ENCODE measurements at regions not wholly inside any gene's neighbourhood (a gene's known extent, or its start where the extent isn't known, plus 50 kb on each side); places are given as distances from the start of the nearest gene placed in this dataset.

GRCh38 chr13:37947419-37948140, 78.0 kb upstream of the TRPC4 start:
- no peaks in the 10 kb centered on the region for H3K36me3 ChIP-seq
- TF ChIP-seq EP300 (IDR thresholded peaks at IDR 0.05; ENCODE audit: low read depth) (no peak), CTCF (IDR thresholded peaks at IDR 0.05) (no peak), POLR2AphosphoS5 (IDR thresholded peaks at IDR 0.05) (no peak), POLR2A (IDR thresholded peaks at IDR 0.05) (no peak)
- no peaks in the 10 kb centered on the region for H3K4me1 ChIP-seq
- in situ Hi-C loops (cut with MboI; ENCODE audit: low pct_ligation_motif_present in 1 of 4, low pct_unique_long_range_greater_than_20kb in 1 of 4, low sequenced_read_pairs in 3 of 4): no loop called here
- DNase-seq: no peak
- no peaks in the 10 kb centered on the region for H3K27me3 ChIP-seq
- WGBS, 2 donors (ENCODE audit: low coverage in 1 of 2): 86% methylated on average over 5 of the region's 5 CpGs
- no peaks in the 10 kb centered on the region for H3K9me3 ChIP-seq
- H3K4me3 ChIP-seq: no peak overlapping the region
- H3K27ac ChIP-seq: no peak overlapping the region
- intact Hi-C loops (cut with DNase I; ENCODE audit: low total_unique reads): no loop called here

DNA sequence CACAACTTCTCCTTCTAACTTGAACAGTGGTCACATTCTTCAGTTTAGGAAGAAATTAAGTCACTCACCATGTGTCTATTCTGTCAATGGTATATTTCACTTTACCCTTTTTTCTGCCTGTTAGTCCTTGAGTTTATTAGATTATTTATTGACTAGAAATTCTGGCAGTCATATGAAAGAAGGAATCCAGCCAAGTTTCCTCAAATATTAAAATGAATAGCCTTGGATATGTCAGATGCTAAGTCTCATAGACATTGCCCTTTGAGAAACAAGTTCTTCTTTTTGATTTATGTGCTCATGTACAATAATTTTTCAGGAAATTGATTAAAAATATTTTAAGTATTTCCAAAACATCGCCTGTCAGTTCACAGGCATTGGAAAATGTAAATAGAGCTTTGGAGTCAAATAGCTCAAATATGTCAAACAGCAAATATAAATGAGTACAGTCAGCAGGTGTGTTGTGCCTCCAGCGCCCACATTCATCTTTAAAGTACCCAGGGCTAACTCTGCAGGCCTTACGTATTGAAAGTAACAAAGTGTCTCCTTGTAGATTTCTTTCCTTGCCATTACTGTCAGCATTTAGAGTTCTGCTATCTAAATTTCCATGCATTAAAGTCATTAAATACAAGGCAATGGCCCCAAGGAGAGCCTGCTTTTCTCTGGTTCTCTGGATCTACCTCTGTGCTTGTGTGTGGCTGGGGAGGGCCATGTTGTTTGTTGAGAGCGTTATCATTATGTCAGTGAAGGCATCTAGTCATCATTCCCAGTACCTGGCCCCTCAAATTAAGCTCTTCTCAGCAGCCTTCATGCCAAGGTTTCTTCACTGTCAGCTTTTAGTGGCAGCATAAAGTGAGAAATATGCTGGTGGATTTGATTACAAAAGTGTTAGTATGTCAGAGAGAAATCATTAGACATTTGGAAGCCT, 76.3 kb upstream of the TRPC4 start:
- H3K4me3 ChIP-seq: no peak overlapping the region
- no peak for DNase-seq
- WGBS, 2 donors (ENCODE audit: low coverage in 1 of 2): 77 to 78% methylated on average over 3 to 4 of the region's 4 CpGs
- no peaks in the 10 kb centered on the region for H3K27me3 ChIP-seq
- H3K9me3 ChIP-seq: no peaks in the 10 kb centered on the region
- no peaks in the 10 kb centered on the region for H3K36me3 ChIP-seq
- H3K27ac ChIP-seq: no peak overlapping the region
- in situ Hi-C loops (cut with MboI; ENCODE audit: low pct_ligation_motif_present in 1 of 4, low pct_unique_long_range_greater_than_20kb in 1 of 4, low sequenced_read_pairs in 3 of 4): no loop called here
- intact Hi-C loops (cut with DNase I; ENCODE audit: low total_unique reads): no loop called here
- H3K4me1 ChIP-seq: no peaks in the 10 kb centered on the region
- TF ChIP-seq CTCF (IDR thresholded peaks at IDR 0.05): no peak
- TF ChIP-seq POLR2AphosphoS5 (IDR thresholded peaks at IDR 0.05): no peak
- no peak for TF ChIP-seq EP300 (IDR thresholded peaks at IDR 0.05; ENCODE audit: low read depth)
- TF ChIP-seq POLR2A (IDR thresholded peaks at IDR 0.05): no peak

DNA sequence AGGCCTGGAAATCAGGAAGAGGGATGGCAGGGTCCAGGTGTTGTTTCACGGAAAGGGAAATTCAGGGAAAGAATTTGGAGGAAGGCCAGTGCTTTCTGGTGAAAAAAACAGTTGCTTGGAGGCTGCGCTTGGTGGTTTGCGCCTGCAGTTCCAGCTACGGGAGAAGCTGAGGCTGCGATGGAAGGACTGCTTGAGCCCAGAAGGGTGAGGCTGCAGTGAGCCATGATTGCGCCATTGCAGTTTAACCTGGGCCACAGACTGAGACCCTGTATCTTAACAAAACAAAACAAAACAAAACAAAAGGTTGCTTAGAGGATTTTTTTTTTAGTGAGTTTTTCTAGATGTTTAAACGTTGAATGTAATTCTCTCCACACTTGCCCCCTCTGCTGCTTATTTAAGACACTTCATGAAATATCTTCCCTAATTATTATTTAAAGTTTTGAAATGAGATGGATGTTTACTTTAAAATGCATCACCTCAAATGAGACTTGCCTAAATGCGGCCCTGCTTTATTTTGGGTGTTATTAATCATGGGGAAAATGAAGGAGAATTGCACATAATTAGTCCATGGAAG, 75.4 kb upstream of the TRPC4 start:
- Histone ChIP-seq H3K36me3 (no peaks in the 10 kb centered on the region), H3K9me3 (no peaks in the 10 kb centered on the region), H3K27me3 (no peaks in the 10 kb centered on the region), H3K4me3 (no peak overlapping the region), H3K4me1 (no peaks in the 10 kb centered on the region), H3K27ac (no peak overlapping the region)
- DNase-seq: no peak
- in situ Hi-C loops (cut with MboI; ENCODE audit: low pct_ligation_motif_present in 1 of 4, low pct_unique_long_range_greater_than_20kb in 1 of 4, low sequenced_read_pairs in 3 of 4) (no loop called here), intact Hi-C loops (cut with DNase I; ENCODE audit: low total_unique reads) (no loop called here)
- 68 to 79% methylated on average over 4 to 8 of the region's 8 CpGs for WGBS, 2 donors (ENCODE audit: low coverage in 1 of 2)
- no peak for TF ChIP-seq CTCF (IDR thresholded peaks at IDR 0.05)
- no peak for TF ChIP-seq POLR2A (IDR thresholded peaks at IDR 0.05)
- TF ChIP-seq POLR2AphosphoS5 (IDR thresholded peaks at IDR 0.05): no peak

Measured in transverse colon (tissue), 4 donors.